OCI-LY1 (cell line): ENCODE measurements at regions not wholly inside any gene's neighbourhood (a gene's known extent, or its start where the extent isn't known, plus 50 kb on each side); places are given as distances from the start of the nearest gene placed in this dataset.

Experiments
- H2AFZ ChIP-seq: fragments of 200-600 bp; sonication (generic), shearing (Covaris generic); 2 replicates; pipeline ENCODE4 v1.6.0; 2014; ENCODE audit warnings: antibody characterized with exemption, mild to moderate bottlenecking, low read length
- H3F3A ChIP-seq: fragments of 200-600 bp; sonication (generic), shearing (Covaris generic); 2 replicates; pipeline ENCODE4 v1.6.0; 2014; ENCODE audit warnings: mild to moderate bottlenecking, antibody characterized with exemption, low read length, moderate library complexity; ENCODE audit not compliant: insufficient read depth
- H3K27ac ChIP-seq: fragments of 200-600 bp; sonication (generic); 2 replicates; pipeline ENCODE4 v1.5.1; 2014; ENCODE audit warnings: low read length, mixed run types, mild to moderate bottlenecking, low read depth; ENCODE audit not compliant: poor library complexity, severe bottlenecking
- H3K27me3 ChIP-seq: fragments of 200-600 bp; sonication (generic); 2 replicates; pipeline ENCODE4 v1.6.0; 2014; ENCODE audit warnings: antibody characterized with exemption, mild to moderate bottlenecking, low read length, moderate library complexity; ENCODE audit not compliant: insufficient read depth
- H3K36me3 ChIP-seq: fragments of 200-600 bp; sonication (generic); 2 replicates; pipeline ENCODE4 v1.6.1; 2014; ENCODE audit warnings: mild to moderate bottlenecking, antibody characterized with exemption, low read length, moderate library complexity, mixed read lengths; ENCODE audit not compliant: insufficient read depth
- H3K4me1 ChIP-seq: fragments of 200-600 bp; sonication (generic); 2 replicates; pipeline ENCODE4 v1.5.1; 2014; ENCODE audit warnings: mild to moderate bottlenecking, low read length, moderate library complexity; ENCODE audit not compliant: insufficient read depth, severe bottlenecking
- H3K4me2 ChIP-seq: fragments of 200-600 bp; sonication (generic), shearing (Covaris generic); 2 replicates; pipeline ENCODE4 v1.6.1; 2014; ENCODE audit warnings: low read length
- H3K4me3 ChIP-seq: fragments of 200-600 bp; sonication (generic); 2 replicates; pipeline ENCODE4 v1.5.1; 2014; ENCODE audit warnings: low read length, low read depth, mild to moderate bottlenecking, mixed read lengths; ENCODE audit not compliant: poor library complexity, severe bottlenecking
- H3K79me2 ChIP-seq: fragments of 200-600 bp; shearing (Covaris generic); 2 replicates; pipeline ENCODE4 v1.6.1; 2016; ENCODE audit warnings: mixed run types, low read length, mixed read lengths; ENCODE audit not compliant: insufficient read depth
- H3K9ac ChIP-seq: fragments of 200-600 bp; sonication (generic), shearing (Covaris generic); 2 replicates; pipeline ENCODE4 v1.6.1; 2014; ENCODE audit warnings: mild to moderate bottlenecking, low read length, mixed read lengths
- H3K9me2 ChIP-seq: fragments of 200-600 bp; sonication (generic), shearing (Covaris generic); 2 replicates; pipeline ENCODE4 v1.6.1; 2014; ENCODE audit warnings: low read depth, mild to moderate bottlenecking, low read length, mixed read lengths
- H3K9me3 ChIP-seq: fragments of 200-600 bp; shearing (Covaris generic); 2 replicates; pipeline ENCODE4 v1.6.1; 2014; ENCODE audit warnings: low read length, mixed read lengths
- H4K20me1 ChIP-seq: fragments of 200-600 bp; sonication (generic), shearing (Covaris generic); 2 replicates; pipeline ENCODE4 v1.6.0; 2016; ENCODE audit warnings: mild to moderate bottlenecking, low read length; ENCODE audit not compliant: insufficient read depth
- CTCF ChIP-seq: fragments of 200-600 bp; sonication (generic), shearing (Covaris generic); IDR thresholded peaks from 2 replicates; pipeline ENCODE4 v1.5.1; 2017; ENCODE audit warnings: mild to moderate bottlenecking, antibody characterized with exemption, low read length, moderate library complexity, mixed read lengths
- EZH2 ChIP-seq: fragments of 200-600 bp; sonication (generic), shearing (Covaris generic); IDR thresholded peaks from 2 replicates; pipeline ENCODE4 v1.8.0; 2017; ENCODE audit warnings: borderline replicate concordance, mixed run types, mild to moderate bottlenecking, antibody characterized with exemption, low read length, moderate library complexity, mixed read lengths

GRCh38 chr10:123568751-123569150 is 97.4 kb upstream of the GPR26 start:
- Histone ChIP-seq H3K9ac (no peak overlapping the region), H3K4me2 (no peak overlapping the region), H3F3A (no peaks in the 10 kb centered on the region), H3K9me3 (no peaks in the 10 kb centered on the region), H3K27me3 (no peaks in the 10 kb centered on the region; the same call in 1 of the 2 replicates), H4K20me1 (no peaks in the 10 kb centered on the region), H3K9me2 (no peaks in the 10 kb centered on the region), H2AFZ (no peak overlapping the region), H3K4me3 (no peak overlapping the region), H3K36me3 (no peaks in the 10 kb centered on the region), H3K27ac (no peak overlapping the region), H3K4me1 (no peaks in the 10 kb centered on the region), H3K79me2 (no peaks in the 10 kb centered on the region)
- TF ChIP-seq EZH2 (no peak), CTCF (no peak)

- H3K9me3 ChIP-seq: no peaks in the 10 kb centered on the region
- H3K4me1 ChIP-seq: no peaks in the 10 kb centered on the region
- no peak overlapping the region for H3K27ac ChIP-seq
- H3K4me3 ChIP-seq: no peak overlapping the region
- no peaks in the 10 kb centered on the region for H3K36me3 ChIP-seq
- H3K4me2 ChIP-seq: no peak overlapping the region
- TF ChIP-seq CTCF: no peak
- TF ChIP-seq EZH2: no peak
- no peak overlapping the region for H2AFZ ChIP-seq
- H3K27me3 ChIP-seq: no peaks in the 10 kb centered on the region; the same call in 1 of the 2 replicates
- no peaks in the 10 kb centered on the region for H3K79me2 ChIP-seq
- H4K20me1 ChIP-seq: no peaks in the 10 kb centered on the region
- H3K9ac ChIP-seq: no peak overlapping the region
- H3K9me2 ChIP-seq: no peaks in the 10 kb centered on the region
- no peaks in the 10 kb centered on the region for H3F3A ChIP-seq
These were observed 96.6 kb upstream of the GPR26 start for GRCh38 chr10:123569436-123570035.

GRCh38 chr10:123570051-123570897 is 95.9 kb upstream of the GPR26 start:
- H4K20me1 ChIP-seq: no peaks in the 10 kb centered on the region
- H3K79me2 ChIP-seq: no peaks in the 10 kb centered on the region
- H3K4me3 ChIP-seq: no peak overlapping the region
- no peaks in the 10 kb centered on the region for H3K9me3 ChIP-seq
- no peak overlapping the region for H3K4me2 ChIP-seq
- H3F3A ChIP-seq: no peaks in the 10 kb centered on the region
- no peak overlapping the region for H3K27ac ChIP-seq
- TF ChIP-seq EZH2 (no peak), CTCF (no peak)
- no peak overlapping the region for H2AFZ ChIP-seq
- H3K4me1 ChIP-seq: no peaks in the 10 kb centered on the region
- H3K36me3 ChIP-seq: no peaks in the 10 kb centered on the region
- no peak overlapping the region for H3K9ac ChIP-seq
- H3K9me2 ChIP-seq: no peaks in the 10 kb centered on the region
- no peaks in the 10 kb centered on the region; the same call in 1 of the 2 replicates for H3K27me3 ChIP-seq
